Chondrocyte (in vitro differentiated cells): ENCODE measurements at regions not wholly inside any gene's neighbourhood (a gene's known extent, or its start where the extent isn't known, plus 50 kb on each side); places are given as distances from the start of the nearest gene placed in this dataset.

Experiments
- DNase-seq: peaks from one replicate; pipeline ENCODE4 v3.0.0; 2021; ENCODE audit warnings: mixed read lengths, low spot score
- H3K27ac Mint-ChIP-seq: one replicate; pipeline ENCODE4 v1.8.0; 2021; ENCODE audit warnings: mild to moderate bottlenecking, moderate library complexity, mixed read lengths; ENCODE audit not compliant: unreplicated experiment
- H3K27me3 Mint-ChIP-seq: 2 replicates; pipeline ENCODE4 v1.8.0; 2021; ENCODE audit warnings: low read depth, mixed read lengths
- H3K36me3 Mint-ChIP-seq: 2 replicates; pipeline ENCODE4 v1.8.0; 2021; ENCODE audit warnings: low read depth, mixed read lengths
- H3K4me1 Mint-ChIP-seq: 2 replicates; pipeline ENCODE4 v1.8.0; 2021; ENCODE audit warnings: low read depth, mild to moderate bottlenecking, mixed read lengths
- H3K4me3 Mint-ChIP-seq: one replicate; pipeline ENCODE4 v1.8.0; 2021; ENCODE audit warnings: mild to moderate bottlenecking, moderate library complexity, mixed read lengths; ENCODE audit not compliant: unreplicated experiment
- H3K9me3 Mint-ChIP-seq: 2 replicates; pipeline ENCODE4 v1.8.0; 2021; ENCODE audit warnings: low read depth, mixed read lengths
- TF ChIP-seq, protein P1 (sequence below): fragments of 200-600 bp; sonication (generic); IDR thresholded peaks from 2 replicates; pipeline ENCODE4 v1.5.0; 2021; ENCODE audit warnings: antibody characterized with exemption, mild to moderate bottlenecking, moderate library complexity

GRCh38 chr3:80836395-80836794 lies 925.0 kb downstream of the GBE1 start:
- no peaks in the 10 kb centered on the region for H3K4me1 Mint-ChIP-seq
- no peaks in the 10 kb centered on the region for H3K36me3 Mint-ChIP-seq
- TF ChIP-seq, protein P1, sequence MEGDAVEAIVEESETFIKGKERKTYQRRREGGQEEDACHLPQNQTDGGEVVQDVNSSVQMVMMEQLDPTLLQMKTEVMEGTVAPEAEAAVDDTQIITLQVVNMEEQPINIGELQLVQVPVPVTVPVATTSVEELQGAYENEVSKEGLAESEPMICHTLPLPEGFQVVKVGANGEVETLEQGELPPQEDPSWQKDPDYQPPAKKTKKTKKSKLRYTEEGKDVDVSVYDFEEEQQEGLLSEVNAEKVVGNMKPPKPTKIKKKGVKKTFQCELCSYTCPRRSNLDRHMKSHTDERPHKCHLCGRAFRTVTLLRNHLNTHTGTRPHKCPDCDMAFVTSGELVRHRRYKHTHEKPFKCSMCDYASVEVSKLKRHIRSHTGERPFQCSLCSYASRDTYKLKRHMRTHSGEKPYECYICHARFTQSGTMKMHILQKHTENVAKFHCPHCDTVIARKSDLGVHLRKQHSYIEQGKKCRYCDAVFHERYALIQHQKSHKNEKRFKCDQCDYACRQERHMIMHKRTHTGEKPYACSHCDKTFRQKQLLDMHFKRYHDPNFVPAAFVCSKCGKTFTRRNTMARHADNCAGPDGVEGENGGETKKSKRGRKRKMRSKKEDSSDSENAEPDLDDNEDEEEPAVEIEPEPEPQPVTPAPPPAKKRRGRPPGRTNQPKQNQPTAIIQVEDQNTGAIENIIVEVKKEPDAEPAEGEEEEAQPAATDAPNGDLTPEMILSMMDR: no peak

GRCh38 chr3:80807577-80807976 lies 953.9 kb downstream of the GBE1 start:
- Mint-ChIP-seq H3K9me3 (no peaks in the 10 kb centered on the region), H3K27me3 (peaks cover 15% of the 10 kb centered on the region), H3K27ac (no peak overlapping the region), H3K4me1 (no peaks in the 10 kb centered on the region), H3K36me3 (no peaks in the 10 kb centered on the region), H3K4me3 (no peak overlapping the region)
- TF ChIP-seq, protein P1: no peak
- DNase-seq: no peak

More at GRCh38 chr3:80836395-80836794, 925.0 kb downstream of the GBE1 start:
- Mint-ChIP-seq H3K9me3 (peaks cover 15% of the 10 kb centered on the region), H3K4me3 (no peak overlapping the region), H3K27me3 (no peaks in the 10 kb centered on the region), H3K27ac (no peak overlapping the region)
- no peak for DNase-seq

GRCh38 chr3:80806673-80807072 lies 954.8 kb downstream of the GBE1 start:
- Mint-ChIP-seq H3K27me3 (peaks cover 15% of the 10 kb centered on the region), H3K27ac (no peak overlapping the region), H3K4me1 (no peaks in the 10 kb centered on the region), H3K4me3 (no peak overlapping the region), H3K36me3 (no peaks in the 10 kb centered on the region), H3K9me3 (no peaks in the 10 kb centered on the region)
- TF ChIP-seq, protein P1: no peak
- DNase-seq: no peak

- Mint-ChIP-seq H3K36me3 (no peaks in the 10 kb centered on the region), H3K9me3 (no peaks in the 10 kb centered on the region), H3K4me1 (no peaks in the 10 kb centered on the region), H3K27me3 (no peaks in the 10 kb centered on the region), H3K27ac (no peak overlapping the region), H3K4me3 (no peak overlapping the region)
- TF ChIP-seq, protein P1: no peak
- no peak for DNase-seq
Measured at GRCh38 chr3:80788914-80789313, 972.5 kb downstream of the GBE1 start.

DNA sequence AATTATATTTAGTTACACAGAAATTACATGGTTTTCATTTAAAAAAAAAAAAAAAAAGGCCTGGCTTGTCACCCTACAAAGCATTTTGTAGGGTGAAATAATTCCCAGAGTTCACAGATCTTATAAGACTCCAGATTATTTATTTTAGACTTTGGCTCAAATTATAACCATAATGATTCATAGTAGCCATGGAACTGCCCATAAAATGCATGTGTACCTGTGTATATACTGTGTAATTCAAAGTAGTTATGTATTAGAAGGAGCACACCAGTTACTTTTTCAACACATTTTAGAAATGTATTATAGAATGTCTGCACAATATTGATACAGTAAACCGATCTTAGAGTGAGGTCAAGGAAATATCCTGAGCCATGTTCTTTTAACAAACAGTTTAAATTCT lies 975.6 kb downstream of the GBE1 start:
- Mint-ChIP-seq H3K27me3 (no peaks in the 10 kb centered on the region), H3K9me3 (no peaks in the 10 kb centered on the region), H3K4me1 (no peaks in the 10 kb centered on the region), H3K27ac (no peak overlapping the region), H3K36me3 (no peaks in the 10 kb centered on the region), H3K4me3 (no peak overlapping the region)
- TF ChIP-seq, protein P1: no peak
- DNase-seq: no peak
